ENCODE measurements at regions not wholly inside any gene's neighbourhood (a gene's known extent, or its start where the extent isn't known, plus 50 kb on each side); places are given as distances from the start of the nearest gene placed in this dataset.

- TF ChIP-seq, protein P1, sequence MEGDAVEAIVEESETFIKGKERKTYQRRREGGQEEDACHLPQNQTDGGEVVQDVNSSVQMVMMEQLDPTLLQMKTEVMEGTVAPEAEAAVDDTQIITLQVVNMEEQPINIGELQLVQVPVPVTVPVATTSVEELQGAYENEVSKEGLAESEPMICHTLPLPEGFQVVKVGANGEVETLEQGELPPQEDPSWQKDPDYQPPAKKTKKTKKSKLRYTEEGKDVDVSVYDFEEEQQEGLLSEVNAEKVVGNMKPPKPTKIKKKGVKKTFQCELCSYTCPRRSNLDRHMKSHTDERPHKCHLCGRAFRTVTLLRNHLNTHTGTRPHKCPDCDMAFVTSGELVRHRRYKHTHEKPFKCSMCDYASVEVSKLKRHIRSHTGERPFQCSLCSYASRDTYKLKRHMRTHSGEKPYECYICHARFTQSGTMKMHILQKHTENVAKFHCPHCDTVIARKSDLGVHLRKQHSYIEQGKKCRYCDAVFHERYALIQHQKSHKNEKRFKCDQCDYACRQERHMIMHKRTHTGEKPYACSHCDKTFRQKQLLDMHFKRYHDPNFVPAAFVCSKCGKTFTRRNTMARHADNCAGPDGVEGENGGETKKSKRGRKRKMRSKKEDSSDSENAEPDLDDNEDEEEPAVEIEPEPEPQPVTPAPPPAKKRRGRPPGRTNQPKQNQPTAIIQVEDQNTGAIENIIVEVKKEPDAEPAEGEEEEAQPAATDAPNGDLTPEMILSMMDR (IDR thresholded peaks at IDR 0.05; ENCODE audit: low read depth, low read length): no peak
- no peak overlapping the region for H3K4me3 ChIP-seq (ENCODE audit: low read depth, low read length)
- no peaks in the 10 kb centered on the region for H3K36me3 ChIP-seq
- DNase-seq: no peak
- no peaks in the 10 kb centered on the region for H3K9me3 ChIP-seq
- no peaks in the 10 kb centered on the region for H3K4me1 ChIP-seq
- no peaks in the 10 kb centered on the region; the same call in 1 of the 2 replicates for H3K27me3 ChIP-seq
Measured at GRCh38 chr2:173657996-173658717, 303.5 kb downstream of the CDCA7 start.

DNA sequence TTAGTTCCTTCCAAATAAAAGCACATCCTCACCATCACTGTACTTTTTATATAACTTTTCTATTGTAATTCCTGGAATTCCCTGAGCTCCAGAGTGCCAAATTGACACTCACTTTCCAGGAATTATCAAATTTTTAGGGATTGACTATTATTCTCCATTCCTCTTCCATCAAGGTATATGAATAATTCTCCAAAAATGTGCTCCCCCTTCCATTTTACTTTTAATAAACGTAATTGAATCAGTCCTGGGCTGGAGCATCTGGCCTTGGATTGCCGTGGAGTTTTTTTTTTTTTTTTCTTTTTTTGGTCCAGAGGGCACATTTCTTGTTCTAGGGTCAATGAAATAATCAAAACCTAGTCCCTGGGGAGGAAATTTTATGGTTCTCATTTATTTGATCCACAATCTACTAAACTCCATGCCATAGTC is 304.3 kb downstream of the CDCA7 start:
- Histone ChIP-seq H3K4me1 (no peaks in the 10 kb centered on the region), H3K36me3 (no peaks in the 10 kb centered on the region), H3K27me3 (no peaks in the 10 kb centered on the region; the same call in 1 of the 2 replicates), H3K9me3 (no peaks in the 10 kb centered on the region), H3K4me3 (ENCODE audit: low read depth, low read length) (no peak overlapping the region)
- DNase-seq: no peak
- TF ChIP-seq, protein P1 (IDR thresholded peaks at IDR 0.05; ENCODE audit: low read depth, low read length): no peak

- no peak for DNase-seq
- TF ChIP-seq, protein P1 (IDR thresholded peaks at IDR 0.05; ENCODE audit: low read depth, low read length): no peak
- no peaks in the 10 kb centered on the region for H3K9me3 ChIP-seq
- no peak overlapping the region for H3K4me3 ChIP-seq (ENCODE audit: low read depth, low read length)
- no peaks in the 10 kb centered on the region; the same call in 1 of the 2 replicates for H3K27me3 ChIP-seq
- H3K4me1 ChIP-seq: no peaks in the 10 kb centered on the region
- no peaks in the 10 kb centered on the region for H3K36me3 ChIP-seq
Measured at GRCh38 chr2:173659509-173659908, 304.8 kb downstream of the CDCA7 start.

DNA sequence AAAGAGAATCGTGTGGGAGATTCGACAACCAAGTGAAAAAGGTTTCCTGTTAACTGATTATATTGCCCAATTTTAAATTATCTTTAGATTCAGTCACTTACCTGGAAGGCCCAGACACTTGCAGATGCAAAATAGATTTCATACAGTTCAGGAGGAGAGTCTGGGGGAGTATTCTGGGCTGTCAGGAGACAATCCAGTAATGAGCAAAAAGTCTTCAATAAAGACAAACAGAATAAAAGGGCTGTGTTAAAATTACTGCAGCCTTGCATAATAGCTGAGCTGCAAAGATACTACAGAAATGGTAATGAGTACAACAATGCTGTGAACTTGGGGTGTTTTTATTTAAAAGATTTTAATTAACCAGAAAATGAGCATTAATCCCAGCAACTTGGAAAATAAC is 303.6 kb downstream of the SP3 start:
- no peak overlapping the region for H3K4me3 ChIP-seq (ENCODE audit: low read depth, low read length)
- TF ChIP-seq, protein P1 (IDR thresholded peaks at IDR 0.05; ENCODE audit: low read depth, low read length): no peak
- no peak for DNase-seq
- no peaks in the 10 kb centered on the region; the same call in 1 of the 2 replicates for H3K27me3 ChIP-seq
- no peaks in the 10 kb centered on the region for H3K36me3 ChIP-seq
- H3K4me1 ChIP-seq: no peaks in the 10 kb centered on the region
- no peaks in the 10 kb centered on the region for H3K9me3 ChIP-seq

DNA sequence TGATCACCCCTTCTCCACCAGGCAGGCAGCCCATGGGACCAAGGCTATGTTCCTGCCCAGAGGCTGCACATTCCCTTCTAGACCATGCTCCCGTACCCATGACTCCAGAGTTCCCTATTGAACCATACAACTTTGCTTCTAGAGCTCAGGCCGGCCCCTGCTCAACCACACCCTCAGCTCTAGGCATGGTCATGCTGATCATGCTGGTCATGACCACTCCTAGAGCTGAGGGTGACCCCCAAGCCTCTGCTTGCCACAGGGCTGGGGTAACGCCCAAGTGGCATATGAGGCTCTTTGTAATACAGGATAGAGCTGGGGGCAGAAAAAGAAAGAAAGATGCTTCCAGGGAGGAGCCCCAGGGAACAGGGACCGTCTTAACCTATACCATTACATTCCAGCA is 301.8 kb downstream of the SP3 start:
- Histone ChIP-seq H3K9me3 (no peaks in the 10 kb centered on the region), H3K36me3 (no peaks in the 10 kb centered on the region), H3K27me3 (no peaks in the 10 kb centered on the region; the same call in 1 of the 2 replicates), H3K4me3 (ENCODE audit: low read depth, low read length) (no peak overlapping the region), H3K4me1 (no peaks in the 10 kb centered on the region)
- TF ChIP-seq, protein P1 (IDR thresholded peaks at IDR 0.05; ENCODE audit: low read depth, low read length): no peak
- no peak for DNase-seq

GRCh38 chr2:173663835-173664512 is 301.2 kb downstream of the SP3 start:
- no peaks in the 10 kb centered on the region for H3K36me3 ChIP-seq
- TF ChIP-seq, protein P1 (IDR thresholded peaks at IDR 0.05; ENCODE audit: low read depth, low read length): no peak
- H3K27me3 ChIP-seq: no peaks in the 10 kb centered on the region; the same call in 1 of the 2 replicates
- no peaks in the 10 kb centered on the region for H3K4me1 ChIP-seq
- no peaks in the 10 kb centered on the region for H3K9me3 ChIP-seq
- no peak for DNase-seq
- no peak overlapping the region for H3K4me3 ChIP-seq (ENCODE audit: low read depth, low read length)
